Bronchial epithelial cell (primary cell): ENCODE measurements at regions not wholly inside any gene's neighbourhood (a gene's known extent, or its start where the extent isn't known, plus 50 kb on each side); places are given as distances from the start of the nearest gene placed in this dataset.

Experiments used
- DNase-seq: peaks from one replicate; pipeline ENCODE4 v3.0.0-alpha.2; 2010; ENCODE audit warnings: low read depth
- FAIRE-seq: peaks from 2 replicates; lab custom pipeline; 2011; peaks lifted over from hg19 to GRCh38; lab: Jason Lieb, UNC
- H3K27me3 ChIP-seq: 2 replicates; pipeline ENCODE4 v1.5.1; 2011; ENCODE audit warnings: low read length; ENCODE audit not compliant: control insufficient read depth, insufficient read depth
- H3K36me3 ChIP-seq: 2 replicates; pipeline ENCODE4 v1.5.1; 2011; ENCODE audit warnings: low read length; ENCODE audit not compliant: control insufficient read depth, insufficient read depth
- H3K4me3 ChIP-seq: 2 replicates; pipeline ENCODE4 v1.5.1; 2011; ENCODE audit warnings: mild to moderate bottlenecking, low read depth, low read length, control low read depth
- CTCF ChIP-seq: IDR thresholded peaks from 2 replicates; pipeline ENCODE4 v1.5.1; 2011; ENCODE audit warnings: mild to moderate bottlenecking, moderate library complexity, low read length, control low read depth, inconsistent platforms; ENCODE audit not compliant: insufficient read depth, severe bottlenecking

DNA sequence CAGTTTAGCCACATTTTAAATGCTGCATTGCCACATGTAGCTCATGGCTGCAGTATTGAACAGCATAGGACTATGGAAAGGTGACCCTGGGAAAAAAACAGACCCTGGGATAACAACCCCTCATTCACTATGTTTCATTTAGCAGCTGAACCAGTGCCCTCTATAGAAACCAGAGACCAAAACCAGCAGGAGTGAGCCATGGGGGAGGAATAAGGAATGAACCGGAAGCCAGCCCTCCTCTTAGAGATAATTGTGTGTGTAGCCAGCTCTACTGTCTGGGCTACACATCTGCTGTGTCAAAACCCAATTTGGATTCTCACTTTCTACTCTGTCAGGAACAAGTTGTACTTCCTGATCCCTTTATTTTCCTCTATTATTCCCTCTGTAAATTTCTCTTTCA lies 158.5 kb upstream of the S100G start:
- no peak for DNase-seq
- H3K36me3 ChIP-seq: no peaks in the 10 kb centered on the region
- no peak overlapping the region for H3K4me3 ChIP-seq
- no peak for FAIRE-seq
- TF ChIP-seq CTCF: no peak
- H3K27me3 ChIP-seq: no peaks in the 10 kb centered on the region

GRCh38 chrX:16496175-16496574 lies 153.8 kb upstream of the S100G start:
- FAIRE-seq (no peak), DNase-seq (no peak)
- H3K36me3 ChIP-seq: no peaks in the 10 kb centered on the region
- TF ChIP-seq CTCF: no peak
- no peaks in the 10 kb centered on the region for H3K27me3 ChIP-seq
- H3K4me3 ChIP-seq: no peak overlapping the region

- FAIRE-seq: no peak
- H3K4me3 ChIP-seq: no peak overlapping the region
- no peaks in the 10 kb centered on the region for H3K36me3 ChIP-seq
- TF ChIP-seq CTCF: no peak
- H3K27me3 ChIP-seq: no peaks in the 10 kb centered on the region
- DNase-seq: no peak
Observed at GRCh38 chrX:16511796-16512776, 137.9 kb upstream of the S100G start.

- Histone ChIP-seq H3K36me3 (no peaks in the 10 kb centered on the region), H3K27me3 (no peaks in the 10 kb centered on the region), H3K4me3 (no peak overlapping the region)
- FAIRE-seq (no peak), DNase-seq (no peak)
- no peak for TF ChIP-seq CTCF
Observed at GRCh38 chrX:16516232-16516876, 133.6 kb upstream of the S100G start.

DNA sequence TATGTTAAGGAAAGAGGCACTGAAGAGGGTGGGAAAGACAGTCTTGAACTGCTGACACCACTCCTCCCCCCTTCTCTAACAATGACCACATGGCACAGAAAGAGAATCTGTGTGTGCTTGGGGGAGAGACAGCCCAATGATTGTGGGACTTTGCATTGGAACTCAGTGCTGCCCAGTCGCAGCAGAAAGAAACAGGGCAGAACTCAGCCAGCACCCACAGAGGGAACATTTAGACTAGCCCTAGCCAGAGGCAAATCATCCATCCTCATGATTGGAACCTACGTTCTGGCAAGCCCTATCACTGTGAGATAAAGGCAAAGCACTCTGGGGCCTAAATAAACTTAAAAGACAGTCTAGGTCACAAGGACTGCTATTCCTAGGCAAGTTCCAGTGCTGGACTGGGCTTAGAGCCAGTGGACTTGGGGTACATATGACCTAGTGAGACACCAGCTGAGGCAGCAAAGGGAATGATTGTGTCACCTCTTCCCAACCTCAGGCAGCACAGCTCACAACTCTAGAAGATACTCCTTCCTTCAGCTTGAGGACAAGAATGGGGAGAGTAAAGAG lies 132.8 kb upstream of the S100G start:
- Histone ChIP-seq H3K27me3 (no peaks in the 10 kb centered on the region), H3K36me3 (no peaks in the 10 kb centered on the region), H3K4me3 (no peak overlapping the region)
- no peak for FAIRE-seq
- TF ChIP-seq CTCF: no peak
- DNase-seq: no peak
